RWPE2 (cell line): ENCODE measurements at regions not wholly inside any gene's neighbourhood (a gene's known extent, or its start where the extent isn't known, plus 50 kb on each side); places are given as distances from the start of the nearest gene placed in this dataset.

Experiments used
- ATAC-seq: fragments of 200-7000 bp; cut with Tn5 transposase; 3 replicates; pipeline ENCODE4 v1.9.1; 2021; ENCODE audit warnings: low read depth
- DNase-seq: peaks from one replicate; pipeline ENCODE4 v3.0.0-alpha.2; 2020; ENCODE audit warnings: low spot score
- H3K27ac ChIP-seq: fragments of 450-650 bp; 2 replicates; pipeline ENCODE4 v1.5.1; 2017; ENCODE audit warnings: mild to moderate bottlenecking; ENCODE audit not compliant: poor library complexity, severe bottlenecking
- H3K27me3 ChIP-seq: fragments of 250-450 bp; sonication (Bioruptor Pico); 2 replicates; pipeline ENCODE4 v1.5.1; 2021; ENCODE audit warnings: mild to moderate bottlenecking, moderate library complexity; ENCODE audit not compliant: insufficient read depth, poor library complexity, severe bottlenecking
- H3K36me3 ChIP-seq: fragments of 250-450 bp; sonication (Bioruptor Pico); 2 replicates; pipeline ENCODE4 v1.5.1; 2020; ENCODE audit warnings: low read depth, mild to moderate bottlenecking, moderate library complexity
- H3K4me1 ChIP-seq: fragments of 250-450 bp; sonication (Bioruptor Pico); 2 replicates; pipeline ENCODE4 v1.5.1; 2021; ENCODE audit warnings: mild to moderate bottlenecking, moderate library complexity; ENCODE audit not compliant: insufficient read depth, poor library complexity, severe bottlenecking
- H3K4me3 ChIP-seq: fragments of 250-450 bp; sonication (Bioruptor Pico); 2 replicates; pipeline ENCODE4 v1.5.1; 2021; ENCODE audit warnings: mild to moderate bottlenecking, moderate library complexity; ENCODE audit not compliant: severe bottlenecking
- H3K9me3 ChIP-seq: fragments of 250-450 bp; sonication (Bioruptor Pico); 2 replicates; pipeline ENCODE4 v1.5.1; 2021; ENCODE audit warnings: mild to moderate bottlenecking, moderate library complexity; ENCODE audit not compliant: severe bottlenecking
- CTCF ChIP-seq: fragments of 450-650 bp; IDR thresholded peaks from one replicate; pipeline ENCODE4 v1.5.1; 2017; ENCODE audit warnings: mild to moderate bottlenecking, moderate library complexity; ENCODE audit not compliant: poor library complexity, severe bottlenecking

DNA sequence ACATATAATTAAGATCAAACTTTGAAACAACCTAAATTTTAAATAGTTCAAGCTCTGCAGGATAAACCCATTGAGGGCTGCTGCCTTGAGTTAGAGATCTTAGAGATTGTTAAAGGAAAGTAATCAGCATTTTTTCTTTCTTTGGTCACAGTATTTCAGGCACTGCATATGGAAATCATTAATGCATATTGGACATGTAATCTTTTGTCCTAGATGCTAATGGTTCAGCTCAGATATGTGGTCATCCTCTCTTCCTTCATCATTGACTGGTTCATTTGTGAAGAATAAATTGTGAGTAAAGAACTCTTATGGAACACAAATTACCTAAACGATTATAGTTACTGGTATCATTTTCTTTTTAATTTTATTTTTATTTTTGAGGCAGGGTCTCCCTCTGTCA lies 82.0 kb upstream of the PRLR start:
- Histone ChIP-seq H3K4me1 (peaks cover 11% of the 10 kb centered on the region), H3K27me3 (peaks cover 18% of the 10 kb centered on the region), H3K27ac (no peak overlapping the region), H3K4me3 (no peak overlapping the region), H3K36me3 (no peaks in the 10 kb centered on the region), H3K9me3 (no peaks in the 10 kb centered on the region)
- ATAC-seq (no peak), DNase-seq (no peak)
- no peak for TF ChIP-seq CTCF

- ATAC-seq, result no peak
- TF ChIP-seq CTCF, result no peak
- H3K9me3 ChIP-seq, result no peaks in the 10 kb centered on the region
- DNase-seq, result no peak
- H3K4me3 ChIP-seq, result no peak overlapping the region
- H3K4me1 ChIP-seq, result peaks cover 11% of the 10 kb centered on the region
- H3K27ac ChIP-seq, result no peak overlapping the region
- H3K36me3 ChIP-seq, result no peaks in the 10 kb centered on the region
- H3K27me3 ChIP-seq, result peaks cover 18% of the 10 kb centered on the region
These were observed 79.3 kb upstream of the PRLR start for GRCh38 chr5:35309365-35310130.

DNA sequence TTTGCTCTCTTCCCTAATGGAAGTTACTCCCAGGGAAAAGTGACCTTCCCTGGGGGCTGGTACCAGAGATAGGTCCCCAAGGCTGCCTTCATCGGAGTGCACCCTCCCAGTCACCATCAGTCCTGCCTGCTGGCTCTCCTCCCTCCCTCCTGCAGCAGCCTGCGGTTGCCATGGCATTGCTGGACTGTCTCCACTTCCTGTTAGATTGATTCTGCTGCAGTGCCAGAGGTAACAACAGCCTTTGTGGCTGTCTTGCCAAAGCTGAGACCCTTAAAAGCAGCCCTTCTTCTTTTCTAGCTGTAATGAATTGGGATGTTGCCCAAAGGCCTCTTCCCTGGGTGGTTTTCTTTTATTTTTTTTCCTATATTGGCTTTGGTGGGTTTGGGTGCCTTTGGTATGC lies 78.1 kb upstream of the PRLR start:
- Histone ChIP-seq H3K36me3 (no peaks in the 10 kb centered on the region), H3K4me3 (no peak overlapping the region), H3K27me3 (peaks cover 18% of the 10 kb centered on the region), H3K9me3 (no peaks in the 10 kb centered on the region), H3K27ac (no peak overlapping the region), H3K4me1 (peaks cover 7% of the 10 kb centered on the region)
- TF ChIP-seq CTCF, result no peak
- ATAC-seq (no peak), DNase-seq (no peak)

- Histone ChIP-seq H3K9me3 (no peaks in the 10 kb centered on the region), H3K27me3 (peaks cover 12% of the 10 kb centered on the region), H3K4me1 (peaks cover 4% of the 10 kb centered on the region), H3K27ac (no peak overlapping the region), H3K36me3 (no peaks in the 10 kb centered on the region), H3K4me3 (no peak overlapping the region)
- TF ChIP-seq CTCF, result no peak
- no peak for ATAC-seq
- no peak for DNase-seq
These were observed 76.6 kb upstream of the PRLR start for GRCh38 chr5:35306716-35307365.
